Hematopoietic multipotent progenitor cell (in vitro differentiated cells): ENCODE measurements at regions not wholly inside any gene's neighbourhood (a gene's known extent, or its start where the extent isn't known, plus 50 kb on each side); places are given as distances from the start of the nearest gene placed in this dataset.
"Not testable (repeated sequence)": the region's sequence is repeated elsewhere in the genome, so short reads cannot be mapped to it uniquely, and the experiment has no call there.

ENCODE experiments used
- DNase-seq, 3 donors: peaks; one replicate each; pipeline ENCODE4 v3.0.0-alpha.2; 2011 to 2015; ENCODE audit warnings: low read depth in 2 of 3, low spot score in 2 of 3

GRCh38 chr9:41839786-41840185, 289.4 kb downstream of the CNTNAP3B start:
- DNase-seq: not testable (repeated sequence)

- not testable (repeated sequence) for DNase-seq
Observed at GRCh38 chr9:41838953-41839352, 290.3 kb downstream of the CNTNAP3B start.

- DNase-seq: not testable (repeated sequence)
Observed at GRCh38 chr9:41838562-41838851, 290.7 kb downstream of the CNTNAP3B start.

- DNase-seq: not testable (repeated sequence)
Observed at GRCh38 chr9:41837684-41838561, 291.3 kb downstream of the CNTNAP3B start.

- DNase-seq: not testable (repeated sequence)
Observed at GRCh38 chr9:41833108-41833507, 296.1 kb downstream of the CNTNAP3B start.

- DNase-seq: not testable (repeated sequence)
Observed at GRCh38 chr9:41824723-41825122, 304.5 kb downstream of the CNTNAP3B start.

- DNase-seq: not testable (repeated sequence)
Observed at GRCh38 chr9:41802706-41803105, 326.5 kb downstream of the CNTNAP3B start.

- not testable (repeated sequence) for DNase-seq
Observed at GRCh38 chr9:41798684-41799083, 330.5 kb downstream of the CNTNAP3B start.

GRCh38 chr9:41790719-41791363, 338.4 kb downstream of the CNTNAP3B start:
- DNase-seq: not testable (repeated sequence)

- DNase-seq: not testable (repeated sequence)
Observed at GRCh38 chr9:41790007-41790406, 339.2 kb downstream of the CNTNAP3B start.

GRCh38 chr9:41789387-41789786, 339.8 kb downstream of the CNTNAP3B start:
- not testable (repeated sequence) for DNase-seq

GRCh38 chr9:41787951-41788350, 341.3 kb downstream of the CNTNAP3B start:
- DNase-seq: not testable (repeated sequence)

GRCh38 chr9:41787270-41787669, 342.0 kb downstream of the CNTNAP3B start:
- not testable (repeated sequence) for DNase-seq

- DNase-seq: not testable (repeated sequence)
Observed at GRCh38 chr9:41784006-41784405, 345.2 kb downstream of the CNTNAP3B start.

GRCh38 chr9:41783070-41783810, 346.0 kb downstream of the CNTNAP3B start:
- not testable (repeated sequence) for DNase-seq

- DNase-seq: not testable (repeated sequence)
Observed at GRCh38 chr9:41781899-41782298, 347.3 kb downstream of the CNTNAP3B start.

- not testable (repeated sequence) for DNase-seq
Observed at GRCh38 chr9:41779897-41780406, 349.3 kb downstream of the CNTNAP3B start.

GRCh38 chr9:41779192-41779591, 350.0 kb downstream of the CNTNAP3B start:
- not testable (repeated sequence) for DNase-seq

GRCh38 chr9:41778535-41779071, 350.6 kb downstream of the CNTNAP3B start:
- not testable (repeated sequence) for DNase-seq

GRCh38 chr9:41777536-41777935, 351.7 kb downstream of the CNTNAP3B start:
- not testable (repeated sequence) for DNase-seq

- not testable (repeated sequence) for DNase-seq
Observed at GRCh38 chr9:41772541-41772940, 356.7 kb downstream of the CNTNAP3B start.
